HCT116 (cell line): ENCODE measurements at regions not wholly inside any gene's neighbourhood (a gene's known extent, or its start where the extent isn't known, plus 50 kb on each side); places are given as distances from the start of the nearest gene placed in this dataset.

ENCODE experiments used
- ATAC-seq: fragments of 200-7000 bp; cut with Tn5 transposase; 2 replicates; pipeline ENCODE4 v1.9.1; 2020; ENCODE audit warnings: mild to moderate bottlenecking, moderate library complexity
- BruUV-seq: library from RNA; stranded (reverse); fragments of 400-500 nt; replicated peaks from 2 replicates; lab custom pipeline; 2021; lab: Mats Ljungman, UMichigan
- CTCF ChIA-PET: fragments of 300-600 bp; sonication (Branson Sonifier 250); formaldehyde crosslinking; loops from one replicate; lab custom pipeline; 2021; ENCODE audit warnings: antibody characterized with exemption; lab: Charles Lee
- POLR2A ChIA-PET: fragments of 300-600, 350-600 bp; sonication (Branson Sonifier 250); formaldehyde crosslinking; loops from one replicate; lab custom pipeline; 2021; ENCODE audit warnings: antibody characterized with exemption; lab: Charles Lee
- RAD21 ChIA-PET, 2 experiments: fragments of 300-600 bp; sonication (Branson Sonifier 250); formaldehyde crosslinking; loops; one replicate each; lab custom pipeline; 2023; ENCODE audit warnings: low total read pairs in 2 of 2; ENCODE audit not compliant: uncharacterized antibody in 2 of 2, unreplicated experiment in 2 of 2, low non-redundant PET in 1 of 2; lab: Charles Lee
- DNase-seq: peaks from one replicate; pipeline ENCODE4 v3.0.0-alpha.2; 2010; ENCODE audit warnings: low read depth, low spot score
- H2AFZ ChIP-seq: fragments of 200-600 bp; shearing (Covaris generic), sonication (generic); 2 replicates; pipeline ENCODE4 v1.6.1; 2017; ENCODE audit warnings: low read depth, mixed run types, mixed read lengths, antibody characterized with exemption, low read length; ENCODE audit not compliant: poor library complexity, severe bottlenecking
- H3K27ac ChIP-seq: 2 replicates; pipeline ENCODE4 v1.5.1; 2012; ENCODE audit warnings: low read depth, low read length
- H3K27me3 ChIP-seq: fragments of 200-600 bp; sonication (generic); 2 replicates; pipeline ENCODE4 v1.6.1; 2016; ENCODE audit warnings: mixed run types, low read length, mixed read lengths; ENCODE audit not compliant: insufficient read depth
- H3K36me3 ChIP-seq, 2 experiments: fragments of 200-500 bp in 1 of 2; fragments of 200-600 bp in 1 of 2; sonication (Bioruptor generic) in 1 of 2; sonication (generic) in 1 of 2; 2 replicates each; pipeline versions ENCODE4 v1.5.1 to v1.6.1; 2014 to 2016; ENCODE audit warnings: low read length in 2 of 2, inconsistent platforms in 1 of 2, mixed read lengths in 1 of 2, mixed run types in 1 of 2; ENCODE audit not compliant: insufficient read depth in 2 of 2, control insufficient read depth in 1 of 2
- H3K4me1 ChIP-seq, 2 experiments: fragments of 200-600 bp in 1 of 2; sonication (generic) in 1 of 2; 2 replicates each; pipeline versions ENCODE4 v1.5.1 to v1.6.1; 2012 to 2017; ENCODE audit warnings: low read length in 2 of 2, inconsistent platforms in 1 of 2, mild to moderate bottlenecking in 1 of 2, mixed read lengths in 1 of 2, mixed run types in 1 of 2, moderate library complexity in 1 of 2; ENCODE audit not compliant: insufficient read depth in 2 of 2, control insufficient read depth in 1 of 2
- H3K4me2 ChIP-seq: fragments of 200-600 bp; sonication (generic); 2 replicates; pipeline ENCODE4 v1.6.1; 2017; ENCODE audit warnings: mixed run types, low read length, mixed read lengths
- H3K4me3 ChIP-seq, 2 experiments: fragments of 200-600 bp in 1 of 2; sonication (generic) in 1 of 2; replicated peaks in 1 of 2; 2 replicates each; pipeline ENCODE4 v1.5.1; 2011 to 2016; ENCODE audit warnings: low read length in 2 of 2, control low read depth in 1 of 2, low read depth in 1 of 2, mild to moderate bottlenecking in 1 of 2, mixed read lengths in 1 of 2, mixed run types in 1 of 2
- H3K79me2 ChIP-seq: fragments of 200-600 bp; sonication (generic); 2 replicates; pipeline ENCODE4 v1.6.1; 2017; ENCODE audit warnings: mild to moderate bottlenecking, mixed run types, low read length, moderate library complexity, mixed read lengths; ENCODE audit not compliant: insufficient read depth
- H3K9ac ChIP-seq: fragments of 200-600 bp; sonication (generic); 2 replicates; pipeline ENCODE4 v1.6.1; 2016; ENCODE audit warnings: low read length, mixed read lengths
- H3K9me2 ChIP-seq: fragments of 200-600 bp; sonication (generic), shearing (Covaris generic); 2 replicates; pipeline ENCODE4 v1.6.1; 2017; ENCODE audit warnings: mixed run types, mild to moderate bottlenecking, moderate library complexity; ENCODE audit not compliant: insufficient read depth
- H3K9me3 ChIP-seq, 2 experiments: fragments of 200-500 bp in 1 of 2; fragments of 200-600 bp in 1 of 2; sonication (Bioruptor generic) in 1 of 2; sonication (generic) in 1 of 2; 2 replicates each; pipeline ENCODE4 v1.6.1; 2014 to 2017; ENCODE audit warnings: low read length in 2 of 2, mixed read lengths in 2 of 2, inconsistent platforms in 1 of 2, low read depth in 1 of 2, mild to moderate bottlenecking in 1 of 2, mixed run types in 1 of 2, moderate library complexity in 1 of 2; ENCODE audit not compliant: control insufficient read depth in 1 of 2, insufficient read depth in 1 of 2
- H4K20me1 ChIP-seq: fragments of 200-600 bp; sonication (generic), shearing (Covaris generic); 2 replicates; pipeline ENCODE4 v1.6.1; 2017; ENCODE audit warnings: mixed run types, mild to moderate bottlenecking, moderate library complexity; ENCODE audit not compliant: insufficient read depth
- ATF3 ChIP-seq: IDR thresholded peaks from 2 replicates; pipeline ENCODE4 v1.6.1; 2012
- CBX3 ChIP-seq: IDR thresholded peaks from 2 replicates; pipeline ENCODE4 v1.6.1; 2012; ENCODE audit warnings: low read depth
- CEBPB ChIP-seq: IDR thresholded peaks from 2 replicates; pipeline ENCODE4 v1.6.1; 2012; ENCODE audit warnings: low read depth
- CTCF ChIP-seq, 3 experiments: fragments of 200-600 bp in 1 of 3; sonication (generic) in 1 of 3; IDR thresholded peaks in 2 of 3; conservative IDR thresholded peaks in 1 of 3; 2 replicates each; pipeline ENCODE4 v1.5.1; 2012 to 2017; ENCODE audit warnings: low read depth in 2 of 3, low read length in 2 of 3, antibody characterized with exemption in 1 of 3, borderline replicate concordance in 1 of 3, control low read depth in 1 of 3, mild to moderate bottlenecking in 1 of 3, mixed read lengths in 1 of 3, mixed run types in 1 of 3, moderate library complexity in 1 of 3; ENCODE audit not compliant: insufficient read depth in 1 of 3
- EGR1 ChIP-seq: IDR thresholded peaks from 2 replicates; pipeline ENCODE4 v1.6.1; 2012; ENCODE audit warnings: low read depth
- ELF1 ChIP-seq: IDR thresholded peaks from 2 replicates; pipeline ENCODE4 v1.6.1; 2012; ENCODE audit warnings: low read depth, borderline replicate concordance
- EZH2phosphoT487 ChIP-seq: fragments of 200-600 bp; IDR thresholded peaks from 2 replicates; pipeline ENCODE4 v1.6.1; 2018; ENCODE audit warnings: antibody characterized with exemption, borderline replicate concordance
- FOSL1 ChIP-seq: IDR thresholded peaks from 2 replicates; pipeline ENCODE4 v1.6.1; 2012; ENCODE audit warnings: low read depth
- JUND ChIP-seq: IDR thresholded peaks from 2 replicates; pipeline ENCODE4 v1.6.1; 2012
- MAX ChIP-seq: IDR thresholded peaks from 2 replicates; pipeline ENCODE4 v1.6.1; 2012
- POLR2A ChIP-seq: IDR thresholded peaks from 2 replicates; pipeline ENCODE4 v1.7.0; 2011; ENCODE audit warnings: borderline replicate concordance; ENCODE audit not compliant: insufficient read depth, insufficient read length; ENCODE audit errors: extremely low read depth
- REST ChIP-seq: IDR thresholded peaks from 2 replicates; pipeline ENCODE4 v1.6.1; 2012; ENCODE audit warnings: low read depth
- SIN3A ChIP-seq: IDR thresholded peaks from 2 replicates; pipeline ENCODE4 v1.6.1; 2012; ENCODE audit warnings: low read depth
- SP1 ChIP-seq: IDR thresholded peaks from 2 replicates; pipeline ENCODE4 v1.6.1; 2012; ENCODE audit warnings: low read depth
- YY1 ChIP-seq: IDR thresholded peaks from 2 replicates; pipeline ENCODE4 v1.6.1; 2011; ENCODE audit warnings: low read length, low read depth, moderate library complexity, mild to moderate bottlenecking; ENCODE audit not compliant: insufficient replicate concordance; ENCODE audit errors: extremely low read depth
- ZBTB33 ChIP-seq: IDR thresholded peaks from 2 replicates; pipeline ENCODE4 v1.6.1; 2011; ENCODE audit warnings: mild to moderate bottlenecking, low read length, moderate library complexity; ENCODE audit not compliant: insufficient replicate concordance; ENCODE audit errors: extremely low read depth
- ZFX ChIP-seq: fragments of 450-650 bp; IDR thresholded peaks from 2 replicates; pipeline ENCODE4 v1.6.1; 2017
- intact Hi-C: fragments of 100-400 bp; cut with micrococcal nuclease; formaldehyde crosslinking; loops from 2 replicates; pipeline ENCODE4 v1.10.0; 2022

GRCh38 chr22:27241430-27242321 is 559.9 kb downstream of the MN1 start:
- H3K4me2 ChIP-seq = no peak overlapping the region
- H3K4me1 ChIP-seq = peaks cover 3 to 15% of the 10 kb centered on the region in 2 experiments; a peak in 3 of 4 replicates
- DNase-seq (no peak), ATAC-seq (no peak)
- RAD21 ChIA-PET = no interaction called here
- intact Hi-C loops = no loop called here
- no peaks in the 10 kb centered on the region for H3K9me2 ChIP-seq
- TF ChIP-seq REST (no peak), MAX (no peak), SIN3A (no peak), CEBPB (no peak), CTCF (IDR thresholded peaks at IDR 0.05 in 2 of 3, conservative IDR thresholded peaks at IDR 0.05 in 1 of 3; ENCODE audit: borderline replicate concordance in 1 of 3, insufficient read depth in 1 of 3, low read depth in 2 of 3, low read length in 2 of 3) (no peak), POLR2A (no peak), ELF1 (no peak), ATF3 (no peak), FOSL1 (no peak), EGR1 (no peak), YY1 (no peak), EZH2phosphoT487 (no peak), ZBTB33 (no peak), ZFX (no peak), SP1 (no peak), CBX3 (no peak), JUND (no peak)
- no peak overlapping the region for H3K27ac ChIP-seq
- peaks cover 26% of the 10 kb centered on the region; the same call in 1 of the 2 replicates for H3K27me3 ChIP-seq
- no peaks in the 10 kb centered on the region for H3K79me2 ChIP-seq
- no peak overlapping the region for H3K4me3 ChIP-seq
- no peaks in the 10 kb centered on the region for H3K9me3 ChIP-seq
- H4K20me1 ChIP-seq = no peaks in the 10 kb centered on the region
- BruUV-seq = no TSS peak
- H2AFZ ChIP-seq = no peak overlapping the region
- POLR2A ChIA-PET = no interaction called here
- H3K9ac ChIP-seq = no peak overlapping the region
- no peaks in the 10 kb centered on the region for H3K36me3 ChIP-seq
- CTCF ChIA-PET = no interaction called here
